ENCODE measurements at regions not wholly inside any gene's neighbourhood (a gene's known extent, or its start where the extent isn't known, plus 50 kb on each side); places are given as distances from the start of the nearest gene placed in this dataset.

- H3K36me3 ChIP-seq (replicated peaks in 1 of 2; ENCODE audit: insufficient read depth in 1 of 2, low read depth in 2 of 2): no peaks in the 10 kb centered on the region
- H3K27ac ChIP-seq: no peak overlapping the region
- H3K9me3 ChIP-seq: no peaks in the 10 kb centered on the region
- no peaks in the 10 kb centered on the region for H3K4me1 ChIP-seq
- no peaks in the 10 kb centered on the region for H3K27me3 ChIP-seq
- DNase-seq (no peak), ATAC-seq (no peak)
- no peak overlapping the region for H3K4me3 ChIP-seq
- WGBS, 2 donors: 46 to 47% methylated on average over 10 of the region's 10 CpGs
- no peak for TF ChIP-seq POLR2A (IDR thresholded peaks at IDR 0.05)
- intact Hi-C loops (cut with DNase I): no loop called here
Measured at GRCh38 chr19:31104451-31104850, 244.8 kb downstream of the TSHZ3 start.

GRCh38 chr19:31103228-31103627 lies 246.0 kb downstream of the TSHZ3 start:
- Histone ChIP-seq H3K27me3 (no peaks in the 10 kb centered on the region), H3K4me1 (no peaks in the 10 kb centered on the region), H3K36me3 (replicated peaks in 1 of 2; ENCODE audit: insufficient read depth in 1 of 2, low read depth in 2 of 2) (no peaks in the 10 kb centered on the region), H3K9me3 (no peaks in the 10 kb centered on the region), H3K27ac (no peak overlapping the region), H3K4me3 (no peak overlapping the region)
- no peak for TF ChIP-seq POLR2A (IDR thresholded peaks at IDR 0.05)
- TF ChIP-seq CTCF (IDR thresholded peaks at IDR 0.05): no peak
- intact Hi-C loops (cut with DNase I): no loop called here
- DNase-seq (no peak), ATAC-seq (no peak)
- 82 to 96% methylated on average over 3 of the region's 3 CpGs for WGBS, 2 donors

- Histone ChIP-seq H3K27ac (no peak overlapping the region), H3K27me3 (no peaks in the 10 kb centered on the region), H3K36me3 (replicated peaks in 1 of 2; ENCODE audit: insufficient read depth in 1 of 2, low read depth in 2 of 2) (no peaks in the 10 kb centered on the region), H3K4me3 (no peak overlapping the region), H3K4me1 (no peaks in the 10 kb centered on the region), H3K9me3 (no peaks in the 10 kb centered on the region)
- intact Hi-C loops (cut with DNase I): no loop called here
- TF ChIP-seq POLR2A (IDR thresholded peaks at IDR 0.05) (no peak), CTCF (IDR thresholded peaks at IDR 0.05) (no peak)
- DNase-seq (no peak), ATAC-seq (no peak)
- WGBS, 2 donors: 50 to 65% methylated on average over 2 of the region's 2 CpGs
Measured at GRCh38 chr19:31102674-31103073, 246.6 kb downstream of the TSHZ3 start.

GRCh38 chr19:31100981-31101380 lies 248.3 kb downstream of the TSHZ3 start:
- no peaks in the 10 kb centered on the region for H3K27me3 ChIP-seq
- H3K9me3 ChIP-seq: no peaks in the 10 kb centered on the region
- no peaks in the 10 kb centered on the region for H3K36me3 ChIP-seq (replicated peaks in 1 of 2; ENCODE audit: insufficient read depth in 1 of 2, low read depth in 2 of 2)
- TF ChIP-seq CTCF (IDR thresholded peaks at IDR 0.05) (no peak), POLR2A (IDR thresholded peaks at IDR 0.05) (no peak)
- ATAC-seq: no peak
- 14 to 22% methylated on average over 7 of the region's 7 CpGs for WGBS, 2 donors
- no peak overlapping the region for H3K4me3 ChIP-seq
- no peak for DNase-seq
- intact Hi-C loops (cut with DNase I): no loop called here
- no peak overlapping the region for H3K27ac ChIP-seq
- no peaks in the 10 kb centered on the region for H3K4me1 ChIP-seq

GRCh38 chr19:31100206-31100590 lies 249.0 kb downstream of the TSHZ3 start:
- Histone ChIP-seq H3K27ac (no peak overlapping the region), H3K36me3 (replicated peaks in 1 of 2; ENCODE audit: insufficient read depth in 1 of 2, low read depth in 2 of 2) (no peaks in the 10 kb centered on the region), H3K9me3 (no peaks in the 10 kb centered on the region), H3K27me3 (no peaks in the 10 kb centered on the region), H3K4me3 (no peak overlapping the region), H3K4me1 (no peaks in the 10 kb centered on the region)
- 71 to 83% methylated on average over 1 to 3 of the region's 3 CpGs for WGBS, 2 donors
- no peak for ATAC-seq
- intact Hi-C loops (cut with DNase I): no loop called here
- DNase-seq: no peak
- TF ChIP-seq CTCF (IDR thresholded peaks at IDR 0.05) (no peak), POLR2A (IDR thresholded peaks at IDR 0.05) (no peak)

All from body of pancreas (tissue), 4 donors.